ENCODE measurements at regions not wholly inside any gene's neighbourhood (a gene's known extent, or its start where the extent isn't known, plus 50 kb on each side); places are given as distances from the start of the nearest gene placed in this dataset.

GRCh38 chr7:136303162-136303561 lies 326.0 kb upstream of the MTPN start:
- TF ChIP-seq CTCF (IDR thresholded peaks at IDR 0.05) = no peak

DNA sequence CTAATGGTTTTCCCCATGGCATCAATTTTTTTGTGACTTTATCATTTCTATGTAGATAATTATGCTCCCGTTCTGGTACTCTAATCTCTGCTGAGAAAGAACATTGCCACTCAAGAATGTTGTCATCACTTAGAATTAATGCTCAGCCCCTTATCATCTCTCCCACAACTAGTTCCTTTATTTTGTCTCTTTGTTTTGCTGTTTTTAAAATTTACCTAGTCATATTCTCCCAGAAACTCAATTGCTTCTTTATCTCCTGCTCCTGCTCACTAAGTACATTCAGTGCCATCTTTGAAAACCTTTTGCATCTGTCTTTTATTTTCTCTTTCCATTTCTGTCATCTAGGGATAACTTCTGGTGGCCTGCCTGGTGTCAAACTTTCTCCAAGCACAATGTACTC lies 324.9 kb upstream of the MTPN start:
- Histone ChIP-seq H3K4me3 (no peak overlapping the region), H3K9me3 (no peaks in the 10 kb centered on the region), H3K27me3 (no peaks in the 10 kb centered on the region), H3K27ac (no peak overlapping the region), H3K36me3 (no peaks in the 10 kb centered on the region), H3K4me1 (no peaks in the 10 kb centered on the region)
- TF ChIP-seq CTCF (IDR thresholded peaks at IDR 0.05) = no peak
- DNase-seq (ENCODE audit: low spot score) = no peak

More at GRCh38 chr7:136303162-136303561, 326.0 kb upstream of the MTPN start:
- no peak overlapping the region for H3K27ac ChIP-seq
- H3K27me3 ChIP-seq = no peaks in the 10 kb centered on the region
- no peak for DNase-seq (ENCODE audit: low spot score)
- no peak overlapping the region for H3K4me3 ChIP-seq
- peaks cover 0 to 5% of the 10 kb centered on the region in 2 donors for H3K9me3 ChIP-seq
- no peaks in the 10 kb centered on the region for H3K4me1 ChIP-seq
- H3K36me3 ChIP-seq = no peaks in the 10 kb centered on the region

- DNase-seq (ENCODE audit: low spot score) = no peak
- no peak overlapping the region for H3K27ac ChIP-seq
- TF ChIP-seq CTCF (IDR thresholded peaks at IDR 0.05) = no peak
Measured at GRCh38 chr7:136294977-136295376, 317.8 kb upstream of the MTPN start.

DNA sequence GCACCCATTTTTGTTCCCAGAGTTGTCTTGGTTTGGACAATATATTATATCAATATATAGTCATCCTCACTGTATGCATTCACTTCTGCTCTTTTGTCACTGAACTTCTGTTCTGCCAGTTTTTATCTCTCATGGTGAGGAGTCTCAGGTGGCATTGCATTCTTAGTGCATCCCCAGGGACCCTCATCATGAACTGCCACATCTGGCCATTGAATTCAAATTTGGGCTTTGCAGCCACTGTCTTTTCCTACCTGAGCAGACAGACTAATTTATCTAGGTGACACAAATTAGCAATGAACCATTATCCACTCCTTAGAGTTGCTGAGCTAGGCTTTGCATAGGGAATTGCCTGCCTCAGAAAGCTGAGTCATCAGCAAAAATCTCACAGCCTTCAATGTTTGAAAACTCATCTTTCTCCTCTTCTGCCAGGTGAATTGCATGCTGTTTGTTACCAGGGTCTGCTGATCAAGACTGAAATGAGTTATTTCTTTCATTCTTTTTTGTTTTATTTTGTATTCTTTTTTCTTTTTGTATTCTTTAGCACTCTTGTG lies 316.8 kb upstream of the MTPN start:
- peaks cover 0 to 5% of the 10 kb centered on the region in 2 donors for H3K9me3 ChIP-seq
- no peak for TF ChIP-seq CTCF (IDR thresholded peaks at IDR 0.05)
- no peaks in the 10 kb centered on the region for H3K4me1 ChIP-seq
- no peak overlapping the region for H3K4me3 ChIP-seq
- no peak overlapping the region for H3K27ac ChIP-seq
- DNase-seq (ENCODE audit: low spot score) = no peak
- no peaks in the 10 kb centered on the region for H3K27me3 ChIP-seq
- no peaks in the 10 kb centered on the region for H3K36me3 ChIP-seq

More at GRCh38 chr7:136294977-136295376, 317.8 kb upstream of the MTPN start:
- Histone ChIP-seq H3K4me1 (no peaks in the 10 kb centered on the region), H3K27me3 (no peaks in the 10 kb centered on the region), H3K36me3 (no peaks in the 10 kb centered on the region), H3K4me3 (no peak overlapping the region), H3K9me3 (peaks cover 0 to 5% of the 10 kb centered on the region in 2 donors)

- H3K27ac ChIP-seq = no peak overlapping the region
- no peaks in the 10 kb centered on the region for H3K36me3 ChIP-seq
- TF ChIP-seq CTCF (IDR thresholded peaks at IDR 0.05) = no peak
- no peaks in the 10 kb centered on the region for H3K4me1 ChIP-seq
- no peaks in the 10 kb centered on the region for H3K27me3 ChIP-seq
- peaks cover 0 to 5% of the 10 kb centered on the region in 2 donors for H3K9me3 ChIP-seq
- DNase-seq (ENCODE audit: low spot score) = no peak
- no peak overlapping the region for H3K4me3 ChIP-seq
Measured at GRCh38 chr7:136293272-136293671, 316.1 kb upstream of the MTPN start.

DNA sequence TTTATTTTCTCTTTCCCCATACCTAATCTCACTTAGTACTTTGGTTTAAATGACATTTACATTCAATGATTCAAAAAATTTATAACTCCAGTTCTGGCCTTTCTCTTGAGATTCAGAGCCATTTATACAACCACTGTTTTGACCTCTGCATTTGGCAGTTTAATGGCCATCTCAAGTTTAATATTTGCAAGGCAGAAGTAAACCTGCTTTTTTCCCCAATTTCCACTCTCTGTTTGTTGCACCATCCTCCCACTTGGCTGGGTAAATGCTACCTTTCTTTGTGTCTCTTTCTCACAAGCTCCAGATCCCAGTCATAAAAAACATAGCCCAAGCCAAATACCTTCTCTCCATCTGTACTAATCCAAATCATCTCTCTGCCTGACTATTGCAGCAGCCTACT lies 315.2 kb upstream of the MTPN start:
- no peak overlapping the region for H3K4me3 ChIP-seq
- DNase-seq (ENCODE audit: low spot score) = no peak
- no peaks in the 10 kb centered on the region for H3K4me1 ChIP-seq
- no peak for TF ChIP-seq CTCF (IDR thresholded peaks at IDR 0.05)
- H3K9me3 ChIP-seq = peaks cover 0 to 5% of the 10 kb centered on the region in 2 donors
- no peak overlapping the region for H3K27ac ChIP-seq
- no peaks in the 10 kb centered on the region for H3K27me3 ChIP-seq
- H3K36me3 ChIP-seq = no peaks in the 10 kb centered on the region
